ENCODE measurements at regions not wholly inside any gene's neighbourhood (a gene's known extent, or its start where the extent isn't known, plus 50 kb on each side); places are given as distances from the start of the nearest gene placed in this dataset.

- no peak for TF ChIP-seq CTCF (IDR thresholded peaks at IDR 0.05; ENCODE audit: low read depth, low read length)
- no peak for TF ChIP-seq EZH2phosphoT487 (IDR thresholded peaks at IDR 0.05; ENCODE audit: low read depth)
Observed at GRCh38 chr15:98483575-98484130, 164.7 kb upstream of the IGF1R start.

Data from OCI-LY3 (cell line).